ENCODE measurements at regions not wholly inside any gene's neighbourhood (a gene's known extent, or its start where the extent isn't known, plus 50 kb on each side); places are given as distances from the start of the nearest gene placed in this dataset.

DNA sequence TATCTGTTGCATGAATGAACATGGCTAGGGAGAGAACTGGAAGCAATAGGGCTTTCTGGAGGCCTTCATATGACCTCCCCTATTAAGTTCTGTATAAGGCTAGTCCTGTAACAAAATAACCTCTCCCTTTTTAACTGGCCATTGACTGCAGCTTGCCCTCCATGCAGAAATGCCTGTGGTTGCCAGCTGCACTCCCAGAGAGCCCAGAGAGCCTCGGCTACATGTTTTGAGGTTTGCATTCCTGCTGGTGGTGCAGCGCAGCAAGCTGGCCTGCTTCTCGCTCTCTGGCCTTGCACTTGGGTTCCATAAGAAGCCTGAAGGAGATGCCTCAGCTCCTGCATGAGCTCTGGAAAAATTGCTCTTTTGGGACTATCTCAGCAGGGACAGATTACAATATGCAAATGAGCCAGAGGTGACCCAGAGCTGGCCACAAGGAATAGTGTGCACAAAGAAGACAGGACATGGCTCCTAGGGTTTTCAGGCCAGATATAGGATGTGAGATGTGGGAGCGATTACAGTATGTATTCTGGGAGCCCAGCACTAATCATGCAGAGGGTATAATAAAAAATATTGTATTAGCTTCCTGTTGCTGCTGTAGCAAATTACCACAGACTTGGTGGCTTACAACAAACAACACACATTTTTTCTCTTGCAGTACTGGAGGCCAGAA, 186.7 kb downstream of the INSIG2 start:
- no peak overlapping the region for H3K4me3 ChIP-seq
- intact Hi-C loops (cut with DNase I), result loop anchor here in 1 of 4 donors (5.0 kb wide), 1 partner anchor 1517 kb away; no protein-coding TSS in a partner anchor
- WGBS, 3 donors, result 69 to 79% (median 75%) methylated on average over 4 of the region's 4 CpGs

DNA sequence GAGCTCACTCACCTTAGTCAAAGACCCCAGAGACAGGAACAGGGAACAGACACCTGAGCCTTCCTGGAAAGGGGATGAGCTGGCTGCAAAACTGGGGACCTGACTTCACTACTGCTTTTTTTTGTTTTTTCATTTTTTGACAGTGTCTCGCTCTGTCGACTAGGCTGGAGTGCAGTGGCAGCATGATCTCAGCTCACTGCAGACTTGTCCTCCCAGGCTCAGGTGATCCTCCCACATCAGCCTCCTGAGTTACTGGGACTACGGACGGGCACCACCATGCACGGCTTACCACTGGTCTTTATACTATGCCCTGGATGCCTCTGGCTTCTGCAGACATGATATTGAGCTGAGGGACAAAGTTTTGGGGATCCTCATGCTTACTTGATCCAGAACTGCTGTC, 184.1 kb downstream of the INSIG2 start:
- TF ChIP-seq POLR2A (IDR thresholded peaks at IDR 0.05), result no peak
- TF ChIP-seq EP300 (IDR thresholded peaks at IDR 0.05), result no peak
- TF ChIP-seq, protein P1, sequence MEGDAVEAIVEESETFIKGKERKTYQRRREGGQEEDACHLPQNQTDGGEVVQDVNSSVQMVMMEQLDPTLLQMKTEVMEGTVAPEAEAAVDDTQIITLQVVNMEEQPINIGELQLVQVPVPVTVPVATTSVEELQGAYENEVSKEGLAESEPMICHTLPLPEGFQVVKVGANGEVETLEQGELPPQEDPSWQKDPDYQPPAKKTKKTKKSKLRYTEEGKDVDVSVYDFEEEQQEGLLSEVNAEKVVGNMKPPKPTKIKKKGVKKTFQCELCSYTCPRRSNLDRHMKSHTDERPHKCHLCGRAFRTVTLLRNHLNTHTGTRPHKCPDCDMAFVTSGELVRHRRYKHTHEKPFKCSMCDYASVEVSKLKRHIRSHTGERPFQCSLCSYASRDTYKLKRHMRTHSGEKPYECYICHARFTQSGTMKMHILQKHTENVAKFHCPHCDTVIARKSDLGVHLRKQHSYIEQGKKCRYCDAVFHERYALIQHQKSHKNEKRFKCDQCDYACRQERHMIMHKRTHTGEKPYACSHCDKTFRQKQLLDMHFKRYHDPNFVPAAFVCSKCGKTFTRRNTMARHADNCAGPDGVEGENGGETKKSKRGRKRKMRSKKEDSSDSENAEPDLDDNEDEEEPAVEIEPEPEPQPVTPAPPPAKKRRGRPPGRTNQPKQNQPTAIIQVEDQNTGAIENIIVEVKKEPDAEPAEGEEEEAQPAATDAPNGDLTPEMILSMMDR (IDR thresholded peaks at IDR 0.05), result no peak
- no peaks in the 10 kb centered on the region for H3K36me3 ChIP-seq
- intact Hi-C loops (cut with DNase I), result no loop called here
- no peaks in the 10 kb centered on the region for H3K9me3 ChIP-seq
- 59 to 77% (median 72%) methylated on average over 5 of the region's 5 CpGs for WGBS, 3 donors
- no peak for DNase-seq
- no peaks in the 10 kb centered on the region for H3K27me3 ChIP-seq
- no peak overlapping the region for H3K27ac ChIP-seq
- no peaks in the 10 kb centered on the region for H3K4me1 ChIP-seq (ENCODE audit: insufficient read depth)
- no peak overlapping the region for H3K4me3 ChIP-seq

More for the DNA sequence above, 186.7 kb downstream of the INSIG2 start:
- Histone ChIP-seq H3K4me1 (ENCODE audit: insufficient read depth) (no peaks in the 10 kb centered on the region), H3K27ac (no peak overlapping the region), H3K27me3 (no peaks in the 10 kb centered on the region), H3K36me3 (no peaks in the 10 kb centered on the region), H3K9me3 (no peaks in the 10 kb centered on the region)
- TF ChIP-seq, protein P1 (IDR thresholded peaks at IDR 0.05), result no peak
- TF ChIP-seq EP300 (IDR thresholded peaks at IDR 0.05) (no peak), POLR2A (IDR thresholded peaks at IDR 0.05) (no peak)
- DNase-seq, result no peak

DNA sequence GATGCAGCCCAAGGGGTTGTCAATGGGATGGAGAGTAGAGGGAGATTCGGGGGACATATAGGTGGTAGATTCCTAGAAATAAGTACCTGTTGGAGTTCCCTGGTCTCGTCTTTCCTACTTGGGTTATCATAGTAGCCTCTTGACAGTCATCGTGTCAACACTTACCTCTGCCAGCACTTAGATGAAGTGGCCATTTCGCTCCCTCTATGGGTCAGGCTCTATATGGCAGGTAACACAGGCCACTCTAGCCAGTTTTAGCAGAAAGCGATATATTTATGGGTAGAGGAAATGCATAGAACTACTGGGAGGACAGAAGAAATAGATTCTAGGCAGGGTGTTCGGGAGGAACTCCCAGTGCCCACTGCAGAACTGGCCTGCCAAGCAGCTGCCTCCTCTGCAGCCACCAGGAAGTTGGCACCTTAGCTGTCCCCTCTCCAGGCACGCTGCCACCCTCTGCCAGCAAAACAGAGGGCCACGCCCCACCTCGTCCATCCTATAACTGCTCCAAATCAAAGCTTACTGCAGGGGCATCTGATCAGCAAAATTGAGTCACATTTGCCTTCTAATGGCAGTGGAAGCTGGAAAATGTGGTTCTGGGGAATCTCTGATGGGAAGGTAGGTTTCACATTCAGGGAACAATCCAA, 181.3 kb downstream of the INSIG2 start:
- Histone ChIP-seq H3K36me3 (no peaks in the 10 kb centered on the region), H3K27me3 (no peaks in the 10 kb centered on the region), H3K9me3 (no peaks in the 10 kb centered on the region), H3K27ac (no peak overlapping the region), H3K4me3 (no peak overlapping the region), H3K4me1 (ENCODE audit: insufficient read depth) (no peaks in the 10 kb centered on the region)
- intact Hi-C loops (cut with DNase I), result no loop called here
- TF ChIP-seq EP300 (IDR thresholded peaks at IDR 0.05), result no peak
- no peak for DNase-seq
- WGBS, 3 donors, result 76 to 80% (median 80%) methylated on average over 9 of the region's 9 CpGs

DNA sequence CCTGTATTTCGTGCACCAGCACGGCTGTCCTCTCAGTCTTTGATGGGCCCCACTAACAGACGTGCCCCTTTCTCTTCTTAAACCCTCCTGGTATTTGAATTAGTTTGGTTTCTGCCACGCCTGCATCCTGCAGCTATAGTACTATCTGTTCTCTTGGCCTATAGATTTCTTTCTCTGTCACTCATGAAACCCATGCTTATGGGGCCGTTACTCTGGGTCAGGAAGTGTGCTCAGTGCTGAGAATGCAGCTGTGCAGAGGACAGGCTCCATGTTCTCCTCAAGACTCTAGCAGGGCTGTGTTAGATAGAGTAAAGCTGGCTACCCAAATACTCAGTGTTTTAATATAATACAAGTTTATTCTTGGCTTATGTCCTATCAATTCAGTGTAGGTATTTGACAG, 180.0 kb downstream of the INSIG2 start:
- H3K9me3 ChIP-seq, result no peaks in the 10 kb centered on the region
- no peak for DNase-seq
- intact Hi-C loops (cut with DNase I), result no loop called here
- H3K36me3 ChIP-seq, result no peaks in the 10 kb centered on the region
- no peaks in the 10 kb centered on the region for H3K4me1 ChIP-seq (ENCODE audit: insufficient read depth)
- no peaks in the 10 kb centered on the region for H3K27me3 ChIP-seq
- no peak overlapping the region for H3K4me3 ChIP-seq
- TF ChIP-seq POLR2A (IDR thresholded peaks at IDR 0.05) (no peak), EP300 (IDR thresholded peaks at IDR 0.05) (no peak)
- TF ChIP-seq, protein P1 (IDR thresholded peaks at IDR 0.05), result no peak
- WGBS, 3 donors, result 52 to 64% (median 55%) methylated on average over 5 of the region's 5 CpGs
- H3K27ac ChIP-seq, result no peak overlapping the region

- Histone ChIP-seq H3K4me3 (no peak overlapping the region), H3K4me1 (ENCODE audit: insufficient read depth) (no peaks in the 10 kb centered on the region), H3K9me3 (no peaks in the 10 kb centered on the region), H3K27ac (no peak overlapping the region), H3K36me3 (no peaks in the 10 kb centered on the region), H3K27me3 (no peaks in the 10 kb centered on the region)
- TF ChIP-seq POLR2A (IDR thresholded peaks at IDR 0.05), result no peak
- no peak for TF ChIP-seq EP300 (IDR thresholded peaks at IDR 0.05)
- TF ChIP-seq, protein P1 (IDR thresholded peaks at IDR 0.05), result no peak
- intact Hi-C loops (cut with DNase I), result no loop called here
- 76 to 82% (median 79%) methylated on average over 3 of the region's 3 CpGs for WGBS, 3 donors
- DNase-seq, result no peak
These were observed 177.7 kb downstream of the INSIG2 start for GRCh38 chr2:118265873-118266455.

Measured in ovary (tissue), 7 donors.